Bronchial epithelial cell (primary cell): ENCODE measurements at regions not wholly inside any gene's neighbourhood (a gene's known extent, or its start where the extent isn't known, plus 50 kb on each side); places are given as distances from the start of the nearest gene placed in this dataset.

Source experiments
- DNase-seq: peaks from one replicate; pipeline ENCODE4 v3.0.0-alpha.2; 2010; ENCODE audit warnings: low read depth
- FAIRE-seq: peaks from 2 replicates; lab custom pipeline; 2011; peaks lifted over from hg19 to GRCh38; lab: Jason Lieb, UNC
- H3K27me3 ChIP-seq: 2 replicates; pipeline ENCODE4 v1.5.1; 2011; ENCODE audit warnings: low read length; ENCODE audit not compliant: control insufficient read depth, insufficient read depth
- H3K36me3 ChIP-seq: 2 replicates; pipeline ENCODE4 v1.5.1; 2011; ENCODE audit warnings: low read length; ENCODE audit not compliant: control insufficient read depth, insufficient read depth
- H3K4me3 ChIP-seq: 2 replicates; pipeline ENCODE4 v1.5.1; 2011; ENCODE audit warnings: mild to moderate bottlenecking, low read depth, low read length, control low read depth
- TF ChIP-seq, protein P1 (sequence below): IDR thresholded peaks from 2 replicates; pipeline ENCODE4 v1.5.1; 2011; ENCODE audit warnings: mild to moderate bottlenecking, moderate library complexity, low read length, control low read depth, inconsistent platforms; ENCODE audit not compliant: insufficient read depth, severe bottlenecking

GRCh38 chr18:26637983-26638382, 89.6 kb upstream of the KCTD1 start:
- Histone ChIP-seq H3K27me3 (no peaks in the 10 kb centered on the region), H3K36me3 (no peaks in the 10 kb centered on the region), H3K4me3 (no peak overlapping the region)
- no peak for DNase-seq
- FAIRE-seq = no peak
- TF ChIP-seq, protein P1, sequence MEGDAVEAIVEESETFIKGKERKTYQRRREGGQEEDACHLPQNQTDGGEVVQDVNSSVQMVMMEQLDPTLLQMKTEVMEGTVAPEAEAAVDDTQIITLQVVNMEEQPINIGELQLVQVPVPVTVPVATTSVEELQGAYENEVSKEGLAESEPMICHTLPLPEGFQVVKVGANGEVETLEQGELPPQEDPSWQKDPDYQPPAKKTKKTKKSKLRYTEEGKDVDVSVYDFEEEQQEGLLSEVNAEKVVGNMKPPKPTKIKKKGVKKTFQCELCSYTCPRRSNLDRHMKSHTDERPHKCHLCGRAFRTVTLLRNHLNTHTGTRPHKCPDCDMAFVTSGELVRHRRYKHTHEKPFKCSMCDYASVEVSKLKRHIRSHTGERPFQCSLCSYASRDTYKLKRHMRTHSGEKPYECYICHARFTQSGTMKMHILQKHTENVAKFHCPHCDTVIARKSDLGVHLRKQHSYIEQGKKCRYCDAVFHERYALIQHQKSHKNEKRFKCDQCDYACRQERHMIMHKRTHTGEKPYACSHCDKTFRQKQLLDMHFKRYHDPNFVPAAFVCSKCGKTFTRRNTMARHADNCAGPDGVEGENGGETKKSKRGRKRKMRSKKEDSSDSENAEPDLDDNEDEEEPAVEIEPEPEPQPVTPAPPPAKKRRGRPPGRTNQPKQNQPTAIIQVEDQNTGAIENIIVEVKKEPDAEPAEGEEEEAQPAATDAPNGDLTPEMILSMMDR = no peak

DNA sequence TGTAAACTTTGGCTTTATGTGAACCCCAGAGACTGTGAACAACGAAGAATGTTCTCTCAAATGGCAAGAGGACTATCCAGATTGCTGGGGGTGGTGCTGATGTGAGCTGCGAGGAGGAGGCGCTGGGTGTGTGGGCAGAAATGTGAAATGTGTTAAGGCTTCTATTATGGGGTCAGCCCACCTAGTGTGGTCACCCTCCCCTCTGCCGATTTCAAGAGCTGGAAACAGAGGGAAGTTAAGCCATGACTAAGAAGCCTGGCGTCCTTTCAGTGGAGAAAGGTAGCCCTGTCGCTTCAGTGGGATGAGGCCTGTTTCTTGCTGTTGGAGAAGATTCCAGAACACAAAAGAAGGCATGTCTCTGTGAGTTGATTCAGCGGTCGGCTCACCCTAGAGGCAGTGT, 89.0 kb upstream of the KCTD1 start:
- DNase-seq = no peak
- FAIRE-seq = peak; percentile 68
- Histone ChIP-seq H3K36me3 (no peaks in the 10 kb centered on the region), H3K27me3 (no peaks in the 10 kb centered on the region), H3K4me3 (no peak overlapping the region)
- TF ChIP-seq, protein P1 = no peak

DNA sequence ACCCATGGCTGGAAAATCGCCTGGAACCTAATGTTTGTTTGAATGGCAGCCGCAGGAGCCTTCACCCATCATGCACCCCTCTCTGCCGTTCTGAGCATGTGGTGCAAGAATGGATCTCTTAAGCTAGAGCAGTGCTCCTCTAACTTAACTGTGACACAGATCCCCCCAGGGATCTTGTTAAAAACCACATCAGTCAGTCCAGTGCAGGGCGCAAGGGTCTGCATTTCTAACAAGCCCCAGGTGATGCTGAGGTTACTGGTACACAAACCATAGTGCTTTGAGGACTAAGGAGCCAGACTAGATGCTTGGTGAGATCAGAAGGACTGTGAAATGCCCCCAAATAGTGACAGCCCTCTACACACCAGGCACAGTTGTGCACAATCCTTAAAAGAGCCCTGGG, 87.1 kb upstream of the KCTD1 start:
- Histone ChIP-seq H3K4me3 (no peak overlapping the region), H3K36me3 (no peaks in the 10 kb centered on the region), H3K27me3 (no peaks in the 10 kb centered on the region)
- FAIRE-seq (no peak), DNase-seq (no peak)
- TF ChIP-seq, protein P1 = no peak

GRCh38 chr18:26634631-26635030, 86.3 kb upstream of the KCTD1 start:
- no peaks in the 10 kb centered on the region for H3K36me3 ChIP-seq
- H3K4me3 ChIP-seq = no peak overlapping the region
- TF ChIP-seq, protein P1 = no peak
- no peaks in the 10 kb centered on the region for H3K27me3 ChIP-seq
- DNase-seq (no peak), FAIRE-seq (no peak)

DNA sequence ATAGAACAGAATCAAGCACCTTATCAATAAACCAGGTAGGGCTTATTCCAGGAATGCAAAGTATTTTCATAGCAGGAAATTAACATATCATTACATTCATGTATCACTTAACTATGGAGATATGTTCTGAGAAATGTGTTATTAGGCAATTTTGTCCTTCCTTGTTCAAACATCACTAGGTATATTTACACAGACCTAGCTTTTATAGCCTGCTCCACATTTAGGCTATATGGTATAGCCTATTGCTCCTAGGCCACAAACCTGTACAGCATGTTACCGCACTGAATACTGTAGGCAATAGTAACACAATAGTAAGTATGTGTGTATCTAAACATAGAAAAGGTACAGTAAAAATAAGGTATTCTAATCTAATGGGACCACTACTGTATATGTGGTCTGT, 82.8 kb upstream of the KCTD1 start:
- TF ChIP-seq, protein P1 = no peak
- no peaks in the 10 kb centered on the region for H3K27me3 ChIP-seq
- FAIRE-seq = no peak
- no peak for DNase-seq
- H3K36me3 ChIP-seq = no peaks in the 10 kb centered on the region
- no peak overlapping the region for H3K4me3 ChIP-seq

DNA sequence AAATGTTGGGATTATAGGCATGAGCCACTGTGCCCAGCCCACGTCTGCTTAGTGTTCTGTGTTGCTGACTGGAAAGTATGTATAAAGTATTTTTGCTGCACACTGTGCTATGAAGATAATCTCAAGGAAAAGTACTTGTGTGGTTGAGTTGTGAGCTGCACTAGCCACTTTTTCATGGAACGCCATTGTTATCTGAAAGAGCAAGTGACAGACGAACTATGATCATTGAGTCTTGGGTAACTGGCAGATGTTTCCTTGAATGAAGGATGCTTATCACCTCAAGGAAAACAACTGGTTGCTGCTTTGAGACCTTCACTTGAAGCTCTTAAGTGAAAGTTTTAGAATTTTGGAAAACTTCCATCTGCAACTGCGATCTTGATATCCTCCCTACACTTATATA, 82.2 kb upstream of the KCTD1 start:
- FAIRE-seq (no peak), DNase-seq (no peak)
- H3K36me3 ChIP-seq = no peaks in the 10 kb centered on the region
- no peaks in the 10 kb centered on the region for H3K27me3 ChIP-seq
- H3K4me3 ChIP-seq = no peak overlapping the region
- TF ChIP-seq, protein P1 = no peak
